IMR-90 (cell line): ENCODE measurements at regions not wholly inside any gene's neighbourhood (a gene's known extent, or its start where the extent isn't known, plus 50 kb on each side); places are given as distances from the start of the nearest gene placed in this dataset.

ENCODE experiments used
- ATAC-seq: fragments of 200-7000 bp; cut with Tn5 transposase; 2 replicates; pipeline ENCODE4 v1.9.1; 2020; ENCODE audit warnings: low read depth, mild to moderate bottlenecking, moderate library complexity
- BruUV-seq: library from RNA; stranded (reverse); fragments of 400-500 nt; replicated peaks from 2 replicates; lab custom pipeline; 2021; lab: Mats Ljungman, UMichigan
- CTCF ChIA-PET: fragments of 300-600 bp; formaldehyde crosslinking; extraction: SDS; loops from one replicate; lab custom pipeline; 2021; ENCODE audit warnings: antibody characterized with exemption; lab: Yijun Ruan, JAX
- POLR2A ChIA-PET: fragments of 300-600 bp; sonication (Branson Sonifier 250); formaldehyde crosslinking; loops from one replicate; lab custom pipeline; 2022; ENCODE audit warnings: antibody characterized with exemption; ENCODE audit not compliant: unreplicated experiment; lab: Charles Lee
- DNase-seq: peaks from one replicate; pipeline ENCODE4 v3.0.0; 2013
- H2AFZ ChIP-seq: replicated peaks from 2 replicates; pipeline ENCODE3; 2013; ENCODE audit warnings: low read length, mild to moderate bottlenecking; ENCODE audit not compliant: poor library complexity
- H2AK5ac ChIP-seq: 2 replicates; pipeline ENCODE4 v1.6.1; 2013; ENCODE audit warnings: low read depth, low read length, inconsistent platforms
- H2AK9ac ChIP-seq: replicated peaks from 2 replicates; pipeline ENCODE3; 2013; ENCODE audit warnings: mild to moderate bottlenecking, low read depth, low read length, moderate library complexity; ENCODE audit not compliant: poor library complexity
- H2BK120ac ChIP-seq: 2 replicates; pipeline ENCODE4 v1.6.1; 2013; ENCODE audit warnings: low read depth, low read length, inconsistent platforms
- H2BK15ac ChIP-seq: 3 replicates; pipeline ENCODE4 v1.6.1; 2013; ENCODE audit warnings: low read depth, low read length, inconsistent platforms
- H2BK20ac ChIP-seq: 2 replicates; pipeline ENCODE4 v1.6.1; 2013; ENCODE audit warnings: low read depth, mild to moderate bottlenecking, inconsistent platforms, low read length, moderate library complexity
- H2BK5ac ChIP-seq: 2 replicates; pipeline ENCODE4 v1.6.1; 2013; ENCODE audit warnings: mild to moderate bottlenecking, low read depth, low read length, inconsistent platforms; ENCODE audit not compliant: poor library complexity, severe bottlenecking
- H3K14ac ChIP-seq: replicated peaks from 2 replicates; pipeline ENCODE4 v1.6.1; 2013; ENCODE audit warnings: low read depth, low read length, inconsistent platforms
- H3K18ac ChIP-seq: 2 replicates; pipeline ENCODE4 v1.6.1; 2013; ENCODE audit warnings: low read depth, low read length, control low read depth
- H3K23ac ChIP-seq: 2 replicates; pipeline ENCODE4 v1.6.1; 2013; ENCODE audit warnings: low read depth, low read length, inconsistent platforms
- H3K27ac ChIP-seq: 2 replicates; pipeline ENCODE4 v1.5.1; 2013; ENCODE audit warnings: mild to moderate bottlenecking, control low read depth, low read length; ENCODE audit not compliant: insufficient read depth
- H3K27me3 ChIP-seq: 2 replicates; pipeline ENCODE4 v1.6.1; 2013; ENCODE audit warnings: low read length; ENCODE audit not compliant: control insufficient read depth, insufficient read depth
- H3K36me3 ChIP-seq: 2 replicates; pipeline ENCODE4 v1.6.1; 2013; ENCODE audit warnings: low read length, mixed read lengths; ENCODE audit not compliant: control insufficient read depth, insufficient read depth
- H3K4ac ChIP-seq: 2 replicates; pipeline ENCODE4 v1.6.1; 2013; ENCODE audit warnings: low read depth, low read length, inconsistent platforms
- H3K4me1 ChIP-seq: 2 replicates; pipeline ENCODE4 v1.6.1; 2013; ENCODE audit warnings: low read length, mixed read lengths; ENCODE audit not compliant: control insufficient read depth, insufficient read depth
- H3K4me2 ChIP-seq: 2 replicates; pipeline ENCODE4 v1.6.1; 2013; ENCODE audit warnings: low read depth, mild to moderate bottlenecking, control low read depth, low read length, moderate library complexity
- H3K4me3 ChIP-seq: 2 replicates; pipeline ENCODE4 v1.5.1; 2013; ENCODE audit warnings: low read depth, mild to moderate bottlenecking, control low read depth, low read length, moderate library complexity; ENCODE audit not compliant: insufficient read depth
- H3K56ac ChIP-seq: 2 replicates; pipeline ENCODE4 v1.6.1; 2013; ENCODE audit warnings: low read length, inconsistent platforms; ENCODE audit not compliant: insufficient read depth; ENCODE audit errors: extremely low read depth
- H3K79me1 ChIP-seq, 2 experiments: 2 replicates each; pipeline ENCODE4 v1.6.1; 2013; ENCODE audit warnings: low read length in 2 of 2, inconsistent platforms in 1 of 2, low read depth in 1 of 2
- H3K9ac ChIP-seq: 2 replicates; pipeline ENCODE4 v1.6.1; 2013; ENCODE audit warnings: low read depth, low read length, control low read depth
- H3K9me1 ChIP-seq: 2 replicates; pipeline ENCODE4 v1.6.1; 2013; ENCODE audit warnings: low read length, inconsistent platforms; ENCODE audit not compliant: insufficient read depth
- H3K9me3 ChIP-seq: 2 replicates; pipeline ENCODE4 v1.6.1; 2013; ENCODE audit warnings: low read length; ENCODE audit not compliant: control insufficient read depth, insufficient read depth
- H4K20me1 ChIP-seq: 2 replicates; pipeline ENCODE4 v1.6.1; 2013; ENCODE audit warnings: low read length, inconsistent platforms; ENCODE audit not compliant: insufficient read depth
- H4K5ac ChIP-seq: 2 replicates; pipeline ENCODE4 v1.6.1; 2013; ENCODE audit warnings: mild to moderate bottlenecking, low read depth, low read length, control low read depth
- H4K8ac ChIP-seq, 2 experiments: 2 replicates each; pipeline ENCODE4 v1.6.1; 2013; ENCODE audit warnings: low read depth in 2 of 2, low read length in 2 of 2, control low read depth in 1 of 2, inconsistent platforms in 1 of 2
- H4K91ac ChIP-seq: 2 replicates; pipeline ENCODE4 v1.6.1; 2013; ENCODE audit warnings: low read depth, low read length, inconsistent platforms; ENCODE audit not compliant: insufficient read depth
- MAFK ChIP-seq: IDR thresholded peaks from 2 replicates; pipeline ENCODE4 v1.6.1; 2012; ENCODE audit warnings: low read depth, low read length, improper control_type of control experiment
- NFE2L2 ChIP-seq: fragments of 150-350 bp; IDR thresholded peaks from 2 replicates; pipeline ENCODE4 v1.6.1; 2016; ENCODE audit warnings: low read depth, mild to moderate bottlenecking, low read length
- RFX5 ChIP-seq: IDR thresholded peaks from 2 replicates; pipeline ENCODE4 v1.8.0; 2012; ENCODE audit warnings: low read depth, mild to moderate bottlenecking, low read length, moderate library complexity
- SMC3 ChIP-seq: fragments of 150-350 bp; IDR thresholded peaks from 2 replicates; pipeline ENCODE4 v1.6.1; 2016; ENCODE audit warnings: low read depth, mild to moderate bottlenecking, antibody characterized with exemption, low read length, moderate library complexity
- WGBS, 2 experiments: methylation state at CpG; one replicate each; pipeline versions ENCODE4 v1.1.5 to v1.1.7; 2013; ENCODE audit warnings: missing lambda C conversion rate in 2 of 2; ENCODE audit not compliant: insufficient read length in 1 of 2; ENCODE audit errors: extremely low coverage in 2 of 2; 5-methylcytosine and 5-hydroxymethylcytosine counted together
- dilution Hi-C: fragments of 300-500 bp; cut with HindIII; formaldehyde crosslinking; loops from one replicate; pipeline ENCODE4 v1.14.3; 2018; ENCODE audit warnings: low sequenced_read_pairs; ENCODE audit not compliant: unreplicated experiment
- in situ Hi-C: fragments of 300-500 bp; cut with MboI; formaldehyde crosslinking; loops from 3 replicates; pipeline ENCODE4 v1.14.3; 2019; ENCODE audit warnings: low sequenced_read_pairs, inconsistent platforms, mixed read lengths
- intact Hi-C: fragments of 100-400 bp; cut with micrococcal nuclease; formaldehyde crosslinking; loops from 2 replicates; pipeline ENCODE4 v1.10.0; 2022
- TF ChIP-seq, protein P1 (sequence below): conservative IDR thresholded peaks from 2 replicates; pipeline ENCODE4 v1.5.1; 2012; ENCODE audit warnings: mild to moderate bottlenecking, low read depth, low read length, improper control_type of control experiment

- no peak for ATAC-seq
- no peak overlapping the region for H3K14ac ChIP-seq
- ChIA-PET CTCF (interaction anchor here (0.6 kb wide), 1 partner anchor 21 kb away, joined by 4 read pairs; no protein-coding TSS in a partner anchor), POLR2A (no interaction called here)
- no peak overlapping the region for H2BK120ac ChIP-seq
- no peak overlapping the region for H2AFZ ChIP-seq
- H4K20me1 ChIP-seq: no peaks in the 10 kb centered on the region
- no peak overlapping the region for H3K18ac ChIP-seq
- no peak for TF ChIP-seq SMC3
- TF ChIP-seq, protein P1, sequence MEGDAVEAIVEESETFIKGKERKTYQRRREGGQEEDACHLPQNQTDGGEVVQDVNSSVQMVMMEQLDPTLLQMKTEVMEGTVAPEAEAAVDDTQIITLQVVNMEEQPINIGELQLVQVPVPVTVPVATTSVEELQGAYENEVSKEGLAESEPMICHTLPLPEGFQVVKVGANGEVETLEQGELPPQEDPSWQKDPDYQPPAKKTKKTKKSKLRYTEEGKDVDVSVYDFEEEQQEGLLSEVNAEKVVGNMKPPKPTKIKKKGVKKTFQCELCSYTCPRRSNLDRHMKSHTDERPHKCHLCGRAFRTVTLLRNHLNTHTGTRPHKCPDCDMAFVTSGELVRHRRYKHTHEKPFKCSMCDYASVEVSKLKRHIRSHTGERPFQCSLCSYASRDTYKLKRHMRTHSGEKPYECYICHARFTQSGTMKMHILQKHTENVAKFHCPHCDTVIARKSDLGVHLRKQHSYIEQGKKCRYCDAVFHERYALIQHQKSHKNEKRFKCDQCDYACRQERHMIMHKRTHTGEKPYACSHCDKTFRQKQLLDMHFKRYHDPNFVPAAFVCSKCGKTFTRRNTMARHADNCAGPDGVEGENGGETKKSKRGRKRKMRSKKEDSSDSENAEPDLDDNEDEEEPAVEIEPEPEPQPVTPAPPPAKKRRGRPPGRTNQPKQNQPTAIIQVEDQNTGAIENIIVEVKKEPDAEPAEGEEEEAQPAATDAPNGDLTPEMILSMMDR: no peak
- peak; percentile 76 for TF ChIP-seq MAFK
- TF ChIP-seq NFE2L2: no peak
- TF ChIP-seq RFX5: no peak
- peaks cover 3% of the 10 kb centered on the region; the same call in 1 of the 2 replicates for H3K4me1 ChIP-seq
- H2BK5ac ChIP-seq: no peak overlapping the region
- dilution Hi-C loops (no loop called here), intact Hi-C loops (loop anchor here (10.0 kb wide), 1 partner anchor 403 kb away; no protein-coding TSS in a partner anchor), in situ Hi-C loops (loop anchor here (25.0 kb wide), 2 partner anchors 314 to 1089 kb away; no protein-coding TSS in a partner anchor)
- peaks cover 9% of the 10 kb centered on the region for H3K9me3 ChIP-seq
- H4K5ac ChIP-seq: no peak overlapping the region
- H2AK9ac ChIP-seq: no peak overlapping the region
- no peak overlapping the region for H3K27ac ChIP-seq
- H2BK15ac ChIP-seq: no peak overlapping the region
- no peak overlapping the region for H2BK20ac ChIP-seq
- no peak for DNase-seq
- no peak overlapping the region for H3K23ac ChIP-seq
- H3K9me1 ChIP-seq: peaks cover 11% of the 10 kb centered on the region; the same call in 1 of the 2 replicates
- no peak overlapping the region for H4K8ac ChIP-seq
- H3K79me1 ChIP-seq: no peaks in the 10 kb centered on the region
- no peak overlapping the region for H3K4me3 ChIP-seq
- BruUV-seq: no TSS peak
- WGBS, 2 experiments: no CpG with 5 or more reads among the region's 6 CpGs
- no peak overlapping the region for H4K91ac ChIP-seq
- H3K4ac ChIP-seq: no peak overlapping the region
- no peaks in the 10 kb centered on the region for H3K27me3 ChIP-seq
- H3K56ac ChIP-seq: no peak overlapping the region
- no peak overlapping the region for H3K9ac ChIP-seq
- no peak overlapping the region for H2AK5ac ChIP-seq
- no peaks in the 10 kb centered on the region for H3K36me3 ChIP-seq
- H3K4me2 ChIP-seq: no peak overlapping the region
Measured at GRCh38 chr2:150147889-150148683, 339.4 kb downstream of the RND3 start.
